ENCODE measurements at regions not wholly inside any gene's neighbourhood (a gene's known extent, or its start where the extent isn't known, plus 50 kb on each side); places are given as distances from the start of the nearest gene placed in this dataset.

DNA sequence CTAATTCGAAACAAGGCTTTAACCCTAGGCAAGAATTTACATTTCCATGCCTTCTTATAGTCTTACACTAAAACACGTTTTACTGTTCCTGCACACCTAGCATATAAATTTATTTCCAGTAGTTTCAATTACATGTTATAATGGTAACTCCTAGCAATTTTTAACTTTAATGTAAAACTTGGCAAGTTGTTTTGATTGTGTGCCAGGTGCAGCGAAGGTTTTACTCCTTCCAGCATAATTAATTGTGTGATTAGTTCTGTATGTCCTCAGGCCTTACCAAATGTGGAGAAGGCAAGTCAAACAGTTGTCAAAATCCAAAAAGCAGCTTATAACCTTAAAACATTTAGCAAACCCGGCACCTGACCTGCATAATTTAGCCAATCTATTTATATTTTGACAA, 114.8 kb downstream of the KCNK1 start:
- Mint-ChIP-seq H3K27ac (no peak overlapping the region), H3K4me1 (peaks cover 41 to 42% of the 10 kb centered on the region in 2 experiments), H3K4me3 (no peak overlapping the region), H3K9me3 (peaks cover 0 to 5% of the 10 kb centered on the region in 2 experiments; a peak in 2 of 5 replicates), H3K27me3 (ENCODE audit: low read depth) (no peaks in the 10 kb centered on the region), H3K36me3 (ENCODE audit: insufficient read depth in 1 of 3, low read depth in 3 of 3) (peaks cover 0 to 7% (median 3%) of the 10 kb centered on the region in 3 experiments; a peak in 2 of 7 replicates)
- Histone ChIP-seq H3K4me2 (ENCODE audit: insufficient read depth, insufficient read length, low read length) (no peak overlapping the region), H2AK5ac (ENCODE audit: insufficient read length, low read length) (no peak overlapping the region), H3K18ac (ENCODE audit: insufficient read length, low read depth, low read length) (no peak overlapping the region), H4K5ac (ENCODE audit: insufficient read length, low read depth, low read length) (no peak overlapping the region), H3K23ac (ENCODE audit: insufficient read length, low read depth, low read length) (no peak overlapping the region), H2BK12ac (ENCODE audit: insufficient read length, low read depth, low read length) (no peak overlapping the region), H2BK15ac (ENCODE audit: low read depth, low read length) (no peak overlapping the region), H2BK20ac (ENCODE audit: low read depth, low read length, poor library complexity, severe bottlenecking) (no peak overlapping the region), H3K56ac (ENCODE audit: insufficient read length, low read depth, low read length) (no peak overlapping the region), H3K4ac (ENCODE audit: low read depth, low read length) (no peak overlapping the region), H3K4me1 (ENCODE audit: insufficient read depth, low read length) (peaks cover 3% of the 10 kb centered on the region; the same call in 1 of the 2 replicates), H3T11ph (ENCODE audit: low read length) (no peak overlapping the region), H3K79me1 (ENCODE audit: insufficient read depth, low read depth, low read length, poor library complexity, severe bottlenecking) (no peaks in the 10 kb centered on the region), H3K27me3 (ENCODE audit: insufficient read depth, low read length) (no peaks in the 10 kb centered on the region), H3K23me2 (ENCODE audit: insufficient read length, low read depth, low read length, poor library complexity, severe bottlenecking) (no peaks in the 10 kb centered on the region), H3K14ac (ENCODE audit: insufficient read depth, low read length) (no peak overlapping the region), H3K9ac (ENCODE audit: extremely low read depth, insufficient read length, low read length) (no peak overlapping the region), H2BK5ac (ENCODE audit: insufficient read length, low read length) (no peak overlapping the region), H2AFZ (ENCODE audit: low read length) (no peak overlapping the region), H3K27ac (ENCODE audit: insufficient read length, low read depth, low read length) (no peak overlapping the region), H3K79me2 (ENCODE audit: insufficient read depth, low read length) (no peaks in the 10 kb centered on the region), H4K91ac (ENCODE audit: insufficient read length, low read depth, low read length) (no peak overlapping the region), H4K20me1 (ENCODE audit: control insufficient read depth, insufficient read depth, insufficient read length) (no peaks in the 10 kb centered on the region), H3K9me3 (ENCODE audit: control insufficient read depth, low read depth, low read length) (no peaks in the 10 kb centered on the region), H4K8ac (replicated peaks; ENCODE audit: insufficient read length, low read depth, low read length) (no peak overlapping the region), H2BK120ac (ENCODE audit: low read depth, low read length, poor library complexity, severe bottlenecking) (no peak overlapping the region)
- no CpG with 5 or more reads among the region's 4 CpGs for WGBS (ENCODE audit: extremely low coverage, insufficient read length, low lambda C conversion rate)
- no peak for DNase-seq
- TF ChIP-seq, protein P1, sequence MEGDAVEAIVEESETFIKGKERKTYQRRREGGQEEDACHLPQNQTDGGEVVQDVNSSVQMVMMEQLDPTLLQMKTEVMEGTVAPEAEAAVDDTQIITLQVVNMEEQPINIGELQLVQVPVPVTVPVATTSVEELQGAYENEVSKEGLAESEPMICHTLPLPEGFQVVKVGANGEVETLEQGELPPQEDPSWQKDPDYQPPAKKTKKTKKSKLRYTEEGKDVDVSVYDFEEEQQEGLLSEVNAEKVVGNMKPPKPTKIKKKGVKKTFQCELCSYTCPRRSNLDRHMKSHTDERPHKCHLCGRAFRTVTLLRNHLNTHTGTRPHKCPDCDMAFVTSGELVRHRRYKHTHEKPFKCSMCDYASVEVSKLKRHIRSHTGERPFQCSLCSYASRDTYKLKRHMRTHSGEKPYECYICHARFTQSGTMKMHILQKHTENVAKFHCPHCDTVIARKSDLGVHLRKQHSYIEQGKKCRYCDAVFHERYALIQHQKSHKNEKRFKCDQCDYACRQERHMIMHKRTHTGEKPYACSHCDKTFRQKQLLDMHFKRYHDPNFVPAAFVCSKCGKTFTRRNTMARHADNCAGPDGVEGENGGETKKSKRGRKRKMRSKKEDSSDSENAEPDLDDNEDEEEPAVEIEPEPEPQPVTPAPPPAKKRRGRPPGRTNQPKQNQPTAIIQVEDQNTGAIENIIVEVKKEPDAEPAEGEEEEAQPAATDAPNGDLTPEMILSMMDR (conservative IDR thresholded peaks at IDR 0.05) = no peak

Measured in H9 (cell line).